ENCODE measurements at regions not wholly inside any gene's neighbourhood (a gene's known extent, or its start where the extent isn't known, plus 50 kb on each side); places are given as distances from the start of the nearest gene placed in this dataset.

GRCh38 chr1:191974004-191974403, 184.3 kb upstream of the RGS18 start:
- H3K4ac ChIP-seq (ENCODE audit: low read depth, low read length) = no peak overlapping the region
- no peak overlapping the region for H4K8ac ChIP-seq (replicated peaks; ENCODE audit: insufficient read length, low read depth, low read length)
- H3K23ac ChIP-seq (ENCODE audit: insufficient read length, low read depth, low read length) = no peak overlapping the region
- H3K36me3 Mint-ChIP-seq (ENCODE audit: insufficient read depth in 1 of 3, low read depth in 3 of 3) = peaks cover 9 to 18% (median 14%) of the 10 kb centered on the region in 3 experiments
- no peak overlapping the region for H4K5ac ChIP-seq (ENCODE audit: insufficient read length, low read depth, low read length)
- no peaks in the 10 kb centered on the region; a peak in 1 of 4 replicates for H3K4me1 Mint-ChIP-seq
- H3T11ph ChIP-seq (ENCODE audit: low read length) = no peak overlapping the region
- no peak overlapping the region for H2BK15ac ChIP-seq (ENCODE audit: low read depth, low read length)
- no peak overlapping the region for H2BK12ac ChIP-seq (ENCODE audit: insufficient read length, low read depth, low read length)
- H3K23me2 ChIP-seq (ENCODE audit: insufficient read length, low read depth, low read length, poor library complexity, severe bottlenecking) = no peaks in the 10 kb centered on the region
- H3K56ac ChIP-seq (ENCODE audit: insufficient read length, low read depth, low read length) = no peak overlapping the region
- H3K27me3 ChIP-seq (ENCODE audit: insufficient read depth, low read length) = no peaks in the 10 kb centered on the region
- H3K4me2 ChIP-seq (ENCODE audit: insufficient read depth, insufficient read length, low read length) = no peak overlapping the region
- H2AFZ ChIP-seq (ENCODE audit: low read length) = no peak overlapping the region
- H3K14ac ChIP-seq (ENCODE audit: insufficient read depth, low read length) = no peak overlapping the region
- H2BK5ac ChIP-seq (ENCODE audit: insufficient read length, low read length) = no peak overlapping the region
- no peak overlapping the region for H2AK5ac ChIP-seq (ENCODE audit: insufficient read length, low read length)
- TF ChIP-seq CTCF (conservative IDR thresholded peaks at IDR 0.05) = no peak
- DNase-seq = no peak
- no peak overlapping the region for H2BK120ac ChIP-seq (ENCODE audit: low read depth, low read length, poor library complexity, severe bottlenecking)
- no peak overlapping the region for H3K27ac ChIP-seq (ENCODE audit: insufficient read length, low read depth, low read length)
- H3K4me3 Mint-ChIP-seq = no peak overlapping the region
- H3K9me3 ChIP-seq (ENCODE audit: control insufficient read depth, low read depth, low read length) = peaks cover 10% of the 10 kb centered on the region
- no CpG with 5 or more reads among the region's 2 CpGs for WGBS (ENCODE audit: extremely low coverage, insufficient read length, low lambda C conversion rate)
- H3K9ac ChIP-seq (ENCODE audit: extremely low read depth, insufficient read length, low read length) = no peak overlapping the region
- H2BK20ac ChIP-seq (ENCODE audit: low read depth, low read length, poor library complexity, severe bottlenecking) = no peak overlapping the region
- no peaks in the 10 kb centered on the region for H4K20me1 ChIP-seq (ENCODE audit: control insufficient read depth, insufficient read depth, insufficient read length)
- peaks cover 10 to 22% of the 10 kb centered on the region in 2 experiments for H3K9me3 Mint-ChIP-seq
- no peaks in the 10 kb centered on the region for H3K4me1 ChIP-seq (ENCODE audit: insufficient read depth, low read length)
- H3K79me2 ChIP-seq (ENCODE audit: insufficient read depth, low read length) = no peaks in the 10 kb centered on the region
- H3K18ac ChIP-seq (ENCODE audit: insufficient read length, low read depth, low read length) = no peak overlapping the region
- H3K27ac Mint-ChIP-seq = no peak overlapping the region
- H4K91ac ChIP-seq (ENCODE audit: insufficient read length, low read depth, low read length) = no peak overlapping the region
- no peaks in the 10 kb centered on the region for H3K79me1 ChIP-seq (ENCODE audit: insufficient read depth, low read depth, low read length, poor library complexity, severe bottlenecking)
- no peaks in the 10 kb centered on the region for H3K27me3 Mint-ChIP-seq (ENCODE audit: low read depth)
